ENCODE measurements at regions not wholly inside any gene's neighbourhood (a gene's known extent, or its start where the extent isn't known, plus 50 kb on each side); places are given as distances from the start of the nearest gene placed in this dataset.

- TF ChIP-seq CTCF (IDR thresholded peaks at IDR 0.05) (no peak), POLR2A (IDR thresholded peaks at IDR 0.05) (no peak)
Measured at GRCh38 chr5:38157024-38157423, 101.3 kb upstream of the EGFLAM start.

All from thyroid gland (tissue), 4 donors.